Sigmoid colon (tissue), 6 donors: ENCODE measurements at regions not wholly inside any gene's neighbourhood (a gene's known extent, or its start where the extent isn't known, plus 50 kb on each side); places are given as distances from the start of the nearest gene placed in this dataset.

Experiments used
- DNase-seq: peaks from one replicate; pipeline ENCODE4 v3.0.0-alpha.2; 2019
- H3K27ac ChIP-seq, 4 donors: fragments of 200-600 bp; sonication (generic); one replicate each; pipeline ENCODE4 v1.5.1; 2016 to 2019; ENCODE audit warnings: mild to moderate bottlenecking in 1 of 4
- H3K27me3 ChIP-seq, 3 donors: fragments of 200-600 bp; sonication (generic); one replicate each; pipeline ENCODE4 v1.5.1; 2019; ENCODE audit warnings: mild to moderate bottlenecking in 1 of 3
- H3K36me3 ChIP-seq, 4 donors: fragments of 200-600 bp; sonication (generic); one replicate each; pipeline ENCODE4 v1.5.1; 2016 to 2019
- H3K4me1 ChIP-seq, 4 donors: fragments of 200-600 bp; sonication (generic); one replicate each; pipeline ENCODE4 v1.5.1; 2017 to 2019
- H3K4me3 ChIP-seq, 4 donors: fragments of 200-600 bp; sonication (generic); one replicate each; pipeline ENCODE4 v1.5.1; 2017 to 2019; ENCODE audit warnings: mild to moderate bottlenecking in 2 of 4, moderate library complexity in 1 of 4
- H3K9me3 ChIP-seq, 4 donors: fragments of 200-600 bp in 3 of 4; sonication (generic) in 3 of 4; one replicate each; pipeline versions ENCODE4 v1.5.1 to v1.6.1; 2013 to 2019
- CTCF ChIP-seq, 4 experiments: fragments of 450-650 bp in 3 of 4; fragments of 200-600 bp in 1 of 4; IDR thresholded peaks; one replicate each; pipeline ENCODE4 v1.5.1; 2016 to 2019; ENCODE audit warnings: antibody characterized with exemption in 4 of 4, mild to moderate bottlenecking in 3 of 4, moderate library complexity in 2 of 4
- EP300 ChIP-seq, 4 donors: sonication (generic); formaldehyde crosslinking; IDR thresholded peaks; one replicate each; pipeline ENCODE4 v1.6.1; 2017; ENCODE audit warnings: antibody characterized with exemption in 4 of 4
- POLR2A ChIP-seq, 2 donors: fragments of 450-650 bp; IDR thresholded peaks; one replicate each; pipeline ENCODE4 v1.6.1; 2016; ENCODE audit warnings: antibody characterized with exemption in 2 of 2, mild to moderate bottlenecking in 2 of 2, moderate library complexity in 2 of 2
- POLR2AphosphoS5 ChIP-seq, 4 donors: sonication (generic); formaldehyde crosslinking; IDR thresholded peaks; one replicate each; pipeline ENCODE4 v1.6.1; 2017; ENCODE audit warnings: antibody characterized with exemption in 4 of 4
- WGBS, 2 donors: extraction: QIAGEN DNeasy Blood & Tissue Kit; methylation state at CpG; one replicate each; pipeline ENCODE4 v1.1.7; 2013; 5-methylcytosine and 5-hydroxymethylcytosine counted together
- intact Hi-C: fragments of 100-400 bp; cut with DNase I; formaldehyde crosslinking; loops from one replicate; pipeline ENCODE4 v1.15.1; 2023
- donor health status: healthy with polysubstance abuse.
- donor health status: healthy.

- Histone ChIP-seq H3K36me3 (no peaks in the 10 kb centered on the region), H3K4me3 (no peak overlapping the region), H3K9me3 (peaks cover 0 to 2% (median 0%) of the 10 kb centered on the region in 4 donors), H3K27me3 (no peaks in the 10 kb centered on the region), H3K4me1 (no peaks in the 10 kb centered on the region), H3K27ac (no peak overlapping the region)
- 75 to 82% methylated on average over 4 of the region's 4 CpGs for WGBS, 2 donors
- TF ChIP-seq CTCF (IDR thresholded peaks at IDR 0.05) (no peak), POLR2AphosphoS5 (IDR thresholded peaks at IDR 0.05) (no peak), EP300 (IDR thresholded peaks at IDR 0.05) (no peak), POLR2A (IDR thresholded peaks at IDR 0.05) (no peak)
- intact Hi-C loops = no loop called here
- DNase-seq = no peak
Measured at GRCh38 chr17:56011406-56012131, 141.7 kb upstream of the ANKFN1 start.

- H3K9me3 ChIP-seq = peaks cover 0 to 2% (median 0%) of the 10 kb centered on the region in 4 donors
- TF ChIP-seq POLR2AphosphoS5 (IDR thresholded peaks at IDR 0.05) (no peak), CTCF (IDR thresholded peaks at IDR 0.05) (no peak), EP300 (IDR thresholded peaks at IDR 0.05) (no peak), POLR2A (IDR thresholded peaks at IDR 0.05) (no peak)
- no peaks in the 10 kb centered on the region for H3K4me1 ChIP-seq
- WGBS, 2 donors = 63 to 76% methylated on average over 3 of the region's 3 CpGs
- no peak overlapping the region for H3K27ac ChIP-seq
- DNase-seq = no peak
- no peaks in the 10 kb centered on the region for H3K27me3 ChIP-seq
- intact Hi-C loops = no loop called here
- no peak overlapping the region for H3K4me3 ChIP-seq
- H3K36me3 ChIP-seq = no peaks in the 10 kb centered on the region
Measured at GRCh38 chr17:56018211-56018610, 135.1 kb upstream of the ANKFN1 start.

GRCh38 chr17:56020369-56020768 lies 132.9 kb upstream of the ANKFN1 start:
- no peak for DNase-seq
- WGBS, 2 donors = 65 to 75% methylated on average over 2 of the region's 2 CpGs
- Histone ChIP-seq H3K4me1 (no peaks in the 10 kb centered on the region), H3K9me3 (peaks cover 0 to 3% (median 0%) of the 10 kb centered on the region in 4 donors), H3K27ac (no peak overlapping the region), H3K4me3 (no peak overlapping the region), H3K27me3 (no peaks in the 10 kb centered on the region), H3K36me3 (no peaks in the 10 kb centered on the region)
- intact Hi-C loops = no loop called here
- TF ChIP-seq POLR2A (IDR thresholded peaks at IDR 0.05) = no peak
- TF ChIP-seq CTCF (IDR thresholded peaks at IDR 0.05) = no peak
- no peak for TF ChIP-seq POLR2AphosphoS5 (IDR thresholded peaks at IDR 0.05)
- TF ChIP-seq EP300 (IDR thresholded peaks at IDR 0.05) = no peak

GRCh38 chr17:56021681-56022190 lies 131.5 kb upstream of the ANKFN1 start:
- DNase-seq = no peak
- no peaks in the 10 kb centered on the region for H3K36me3 ChIP-seq
- intact Hi-C loops = no loop called here
- peaks cover 0 to 3% (median 0%) of the 10 kb centered on the region in 4 donors for H3K9me3 ChIP-seq
- TF ChIP-seq EP300 (IDR thresholded peaks at IDR 0.05) (no peak), CTCF (IDR thresholded peaks at IDR 0.05) (no peak)
- no peaks in the 10 kb centered on the region for H3K27me3 ChIP-seq
- no peak overlapping the region for H3K27ac ChIP-seq
- H3K4me3 ChIP-seq = no peak overlapping the region
- H3K4me1 ChIP-seq = no peaks in the 10 kb centered on the region
- WGBS, 2 donors = 93 to 96% methylated on average over 6 of the region's 6 CpGs

GRCh38 chr17:56023851-56024250 lies 129.4 kb upstream of the ANKFN1 start:
- no peaks in the 10 kb centered on the region for H3K27me3 ChIP-seq
- no peaks in the 10 kb centered on the region for H3K4me1 ChIP-seq
- intact Hi-C loops = no loop called here
- no peak for TF ChIP-seq POLR2AphosphoS5 (IDR thresholded peaks at IDR 0.05)
- TF ChIP-seq CTCF (IDR thresholded peaks at IDR 0.05) = no peak
- TF ChIP-seq EP300 (IDR thresholded peaks at IDR 0.05) = no peak
- peaks cover 0 to 3% (median 0%) of the 10 kb centered on the region in 4 donors for H3K9me3 ChIP-seq
- H3K27ac ChIP-seq = no peak overlapping the region
- 81 to 84% methylated on average over 2 of the region's 2 CpGs for WGBS, 2 donors
- no peak overlapping the region for H3K4me3 ChIP-seq
- no peak for DNase-seq
- no peaks in the 10 kb centered on the region for H3K36me3 ChIP-seq
